Putamen (tissue), 1 donor: ENCODE measurements at regions not wholly inside any gene's neighbourhood (a gene's known extent, or its start where the extent isn't known, plus 50 kb on each side); places are given as distances from the start of the nearest gene placed in this dataset.
"Not testable (repeated sequence)": the region's sequence is repeated elsewhere in the genome, so short reads cannot be mapped to it uniquely, and the experiment has no call there.

Source experiments
- DNase-seq: peaks from one replicate; pipeline ENCODE4 v3.0.0-alpha.2; 2016; ENCODE audit warnings: low spot score

DNA sequence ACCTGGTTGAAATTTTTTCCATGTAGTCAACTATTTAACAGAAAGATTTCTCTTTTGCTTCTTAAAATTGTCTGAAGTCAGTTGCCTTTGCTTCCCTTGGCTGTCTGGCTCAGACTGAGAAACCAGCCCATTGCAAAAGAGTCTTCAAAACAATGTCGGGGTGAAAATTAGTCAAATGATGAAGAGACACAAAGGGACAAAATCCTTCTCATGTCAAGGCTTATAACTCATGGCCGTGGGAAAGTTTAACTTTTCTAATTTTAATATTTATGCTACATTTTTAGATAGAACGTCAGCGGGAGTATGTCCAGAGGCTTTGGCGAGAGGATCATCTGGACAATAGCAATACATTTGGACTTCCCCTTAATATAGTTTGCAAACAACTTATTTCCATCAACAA is 127.2 kb downstream of the CD164 start:
- no peak for DNase-seq

DNA sequence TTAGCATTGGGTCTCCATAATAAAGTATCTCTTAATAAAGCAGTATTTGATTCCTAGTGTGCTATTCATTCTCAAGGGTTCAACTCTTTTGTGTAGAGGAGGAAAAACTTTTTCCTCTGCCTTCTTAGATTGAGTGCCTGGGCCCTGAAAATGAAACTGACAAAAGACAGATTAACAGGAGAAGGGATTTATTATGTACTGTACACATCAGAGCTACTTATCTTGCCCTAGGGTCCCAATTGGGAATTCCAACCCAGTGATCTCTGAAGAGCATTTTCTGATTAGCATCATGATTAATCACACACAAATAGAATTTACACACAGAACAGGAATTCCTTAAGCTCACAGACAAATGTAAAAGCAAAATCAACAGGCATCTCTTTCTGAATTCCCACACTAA is 128.9 kb downstream of the CD164 start:
- DNase-seq, result no peak

DNA sequence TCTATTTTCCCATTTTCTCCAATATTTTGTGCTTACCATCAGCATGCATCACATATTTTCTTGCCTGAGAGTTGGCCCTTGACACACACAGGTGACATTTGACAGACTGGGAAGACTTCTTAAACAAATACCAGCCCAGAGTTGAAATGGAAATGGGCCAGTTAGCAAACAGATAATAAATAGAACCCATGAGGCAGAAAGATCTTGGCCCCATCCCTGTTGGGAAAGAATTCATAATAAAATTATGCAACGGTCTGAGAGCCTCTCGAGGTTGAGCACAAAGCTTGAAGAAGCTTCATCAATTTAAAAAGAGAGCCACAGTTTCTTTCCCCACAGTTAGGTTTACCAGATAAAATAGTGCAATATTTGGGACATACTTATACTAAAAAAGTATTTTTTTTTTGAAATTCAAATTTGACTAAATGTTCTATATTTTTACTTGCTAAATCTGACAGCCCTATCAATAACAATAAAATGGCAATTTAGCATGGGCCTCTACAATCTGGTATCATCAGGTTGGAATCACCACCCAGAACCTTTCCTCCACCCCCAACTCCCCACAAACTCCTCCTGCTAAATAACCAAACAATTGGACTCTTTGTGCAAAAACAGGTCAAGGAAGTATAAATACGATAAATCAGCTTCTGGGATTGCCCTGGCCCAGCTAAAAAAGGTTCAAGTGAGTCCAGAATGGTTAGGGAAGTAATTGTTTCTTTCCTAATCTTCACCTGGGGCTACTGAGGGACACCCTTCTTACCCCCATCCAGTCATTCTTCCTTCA is 129.8 kb downstream of the CD164 start:
- no peak for DNase-seq

DNA sequence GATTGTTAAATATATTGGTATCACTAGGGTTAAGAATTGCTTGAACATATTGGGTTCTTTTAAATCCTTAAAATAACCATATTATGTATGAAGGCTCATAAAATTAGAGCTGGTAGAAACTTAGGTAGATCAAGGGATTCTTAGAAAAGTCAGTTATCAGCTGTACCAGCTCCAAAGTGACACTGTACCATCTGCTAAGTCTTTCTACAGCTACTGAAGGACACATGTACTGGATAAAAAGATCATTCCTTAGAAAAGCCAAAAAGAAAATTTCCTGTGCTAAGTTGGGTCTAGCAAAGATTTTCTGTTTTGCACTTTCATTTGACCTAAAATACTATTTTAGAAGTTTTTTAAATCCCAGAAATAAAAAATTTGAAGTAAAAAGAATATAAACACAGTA is 130.4 kb downstream of the CD164 start:
- DNase-seq, result no peak

DNA sequence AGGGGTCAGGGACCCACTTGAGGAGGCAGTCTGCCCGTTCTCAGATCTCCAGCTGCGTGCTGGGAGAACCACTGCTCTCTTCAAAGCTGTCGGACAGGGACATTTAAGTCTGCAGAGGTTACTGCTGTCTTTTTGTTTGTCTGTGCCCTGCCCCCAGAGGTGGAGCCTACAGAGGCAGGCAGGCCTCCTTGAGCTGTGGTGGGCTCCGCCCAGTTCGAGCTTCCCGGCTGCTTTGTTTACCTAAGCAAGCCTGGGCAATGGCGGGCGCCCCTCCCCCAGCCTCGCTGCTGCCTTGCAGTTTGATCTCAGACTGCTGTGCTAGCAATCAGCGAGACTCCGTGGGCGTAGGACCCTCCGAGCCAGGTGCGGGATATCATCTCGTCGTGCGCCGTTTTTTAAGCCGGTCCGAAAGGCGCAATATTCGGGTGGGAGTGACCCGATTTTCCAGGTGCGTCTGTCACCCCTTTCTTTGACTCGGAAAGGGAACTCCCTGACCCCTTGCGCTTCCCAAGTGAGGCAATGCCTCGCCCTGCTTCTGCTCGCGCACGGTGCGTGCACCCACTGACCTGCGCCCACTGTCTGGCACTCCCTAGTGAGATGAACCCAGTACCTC is 131.6 kb downstream of the CD164 start:
- DNase-seq, result not testable (repeated sequence)

DNA sequence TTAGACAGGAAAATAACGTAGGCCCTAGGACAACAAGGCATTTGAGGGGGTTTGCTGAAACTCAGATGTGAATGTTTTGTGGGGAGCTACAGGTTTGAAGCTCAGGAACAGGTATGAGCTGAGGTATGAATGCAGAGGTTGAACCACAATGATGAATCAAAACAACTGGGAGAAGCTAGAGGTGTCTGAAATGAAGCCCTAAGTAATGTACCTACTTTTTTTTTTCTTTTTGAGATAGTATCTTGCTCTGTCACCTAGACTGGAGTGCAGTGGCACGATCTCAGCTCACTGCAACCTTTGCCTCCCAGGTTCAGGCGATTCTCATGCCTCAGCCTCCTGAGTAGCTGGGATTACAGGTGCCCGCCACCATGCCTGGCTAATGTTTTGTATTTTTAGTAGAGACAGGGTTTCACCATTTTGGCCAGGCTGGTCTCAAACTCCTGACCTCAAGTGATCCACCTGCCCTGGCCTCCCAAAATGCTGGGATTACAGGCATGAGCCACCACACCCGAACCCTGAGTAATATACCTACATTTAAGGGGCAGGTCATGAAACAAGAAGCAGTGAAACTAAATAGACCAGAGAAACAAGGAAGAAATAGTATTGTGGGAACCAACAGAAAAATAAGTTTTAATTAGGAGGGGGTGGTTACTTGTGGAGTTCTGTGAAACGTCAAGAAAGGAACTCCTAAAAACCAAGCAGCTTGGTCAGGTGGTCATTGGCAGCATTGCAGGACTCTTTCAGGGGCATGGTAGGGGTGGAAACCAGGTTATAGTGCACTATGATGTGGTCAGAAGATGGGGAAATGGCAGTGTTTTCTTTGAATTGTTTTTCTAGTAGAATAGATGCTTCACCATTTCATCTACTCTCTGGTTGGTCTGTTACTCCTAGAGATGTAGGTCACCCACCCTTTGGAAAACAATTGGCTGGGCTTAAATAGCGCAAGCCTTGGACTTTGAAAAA is 138.1 kb downstream of the CD164 start:
- no peak for DNase-seq

DNA sequence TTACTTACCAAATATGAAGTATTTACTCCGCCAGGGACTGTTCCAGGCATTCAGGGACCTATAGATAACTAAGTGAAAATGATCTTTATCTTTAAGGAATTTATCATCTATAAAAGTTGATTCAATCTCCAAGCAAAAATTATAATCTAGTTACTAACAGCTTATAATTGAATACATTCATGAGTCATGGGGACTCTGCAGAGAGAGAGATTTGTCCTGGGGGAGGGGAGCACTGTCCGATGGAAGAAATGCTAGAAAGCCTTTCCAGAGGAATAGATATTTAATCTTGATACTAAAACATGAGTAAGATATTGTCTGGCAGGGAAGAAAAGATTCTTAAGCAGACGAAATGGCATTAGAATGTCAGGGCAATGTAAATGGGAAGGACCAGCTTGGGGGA is 139.3 kb downstream of the CD164 start:
- DNase-seq, result no peak

DNA sequence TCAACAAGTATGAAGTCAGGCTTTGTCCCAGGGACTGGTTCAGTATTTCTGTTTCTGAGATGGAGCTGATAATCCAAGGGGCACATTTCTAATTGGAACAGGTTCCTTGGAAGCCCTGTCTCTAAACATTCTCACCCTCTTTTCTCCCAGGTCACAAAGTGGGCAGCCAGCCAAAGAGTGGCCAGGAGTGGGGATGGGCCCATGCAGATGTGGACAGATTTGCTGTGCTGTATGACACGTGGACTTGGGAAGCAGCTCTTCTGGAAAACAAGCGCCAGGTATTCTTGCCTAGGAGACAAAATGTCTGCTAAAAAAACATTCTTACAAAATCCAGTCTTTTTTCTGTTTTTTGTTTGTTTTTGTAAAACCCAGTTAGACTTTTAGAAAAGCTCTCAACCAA is 140.2 kb downstream of the CD164 start:
- no peak for DNase-seq

DNA sequence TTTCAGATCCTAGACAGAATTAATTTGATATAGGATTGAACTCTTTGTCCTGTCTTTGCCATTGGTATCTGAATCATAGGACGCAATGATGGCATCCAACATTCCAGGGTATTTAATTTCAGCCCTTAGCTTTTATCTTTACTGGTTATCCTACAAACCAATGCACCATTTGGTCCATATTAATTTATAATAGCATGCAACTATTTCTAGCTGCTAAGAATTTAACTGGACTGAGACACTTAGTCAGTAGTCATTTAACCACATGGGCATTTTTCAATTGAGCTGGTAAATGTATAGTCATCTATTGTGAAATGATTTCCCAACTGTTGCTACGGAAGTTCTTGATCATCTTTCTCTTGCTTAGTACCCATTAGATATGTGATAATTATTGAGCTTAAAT is 141.1 kb downstream of the CD164 start:
- DNase-seq, result no peak

DNA sequence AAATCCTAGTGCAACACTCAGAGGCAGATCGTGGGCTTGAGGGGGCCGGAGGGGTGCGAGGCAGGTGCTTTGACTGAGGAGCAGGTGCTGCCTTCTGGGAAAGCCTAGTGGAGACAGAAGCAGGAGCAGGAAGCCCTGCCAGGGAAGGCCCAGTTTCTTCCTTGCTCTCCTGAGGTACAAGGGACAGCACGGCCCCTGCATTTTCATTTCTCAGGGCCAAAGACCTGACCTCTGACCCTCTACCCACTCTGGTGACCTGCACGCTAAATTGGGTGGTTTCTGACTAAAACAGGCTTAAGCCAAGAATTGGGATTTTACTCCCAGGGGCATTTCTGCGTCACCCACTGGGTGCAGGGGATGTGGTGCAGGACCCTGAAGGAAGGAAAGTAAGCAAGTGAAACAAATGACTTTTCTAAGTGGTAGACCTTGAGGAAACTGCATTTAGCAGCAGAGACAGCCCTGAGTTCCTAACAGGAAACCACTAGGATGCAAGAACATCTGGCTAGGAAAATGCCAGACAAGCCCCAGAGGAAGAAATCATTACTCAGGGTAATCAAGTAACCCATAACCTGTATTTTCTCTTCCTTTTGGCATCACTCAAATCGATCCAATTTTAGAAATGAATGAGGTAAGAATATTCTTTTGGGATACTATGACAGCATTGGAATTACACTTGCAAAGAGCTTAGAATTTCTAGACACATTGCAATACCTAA is 141.7 kb downstream of the CD164 start:
- no peak for DNase-seq

DNA sequence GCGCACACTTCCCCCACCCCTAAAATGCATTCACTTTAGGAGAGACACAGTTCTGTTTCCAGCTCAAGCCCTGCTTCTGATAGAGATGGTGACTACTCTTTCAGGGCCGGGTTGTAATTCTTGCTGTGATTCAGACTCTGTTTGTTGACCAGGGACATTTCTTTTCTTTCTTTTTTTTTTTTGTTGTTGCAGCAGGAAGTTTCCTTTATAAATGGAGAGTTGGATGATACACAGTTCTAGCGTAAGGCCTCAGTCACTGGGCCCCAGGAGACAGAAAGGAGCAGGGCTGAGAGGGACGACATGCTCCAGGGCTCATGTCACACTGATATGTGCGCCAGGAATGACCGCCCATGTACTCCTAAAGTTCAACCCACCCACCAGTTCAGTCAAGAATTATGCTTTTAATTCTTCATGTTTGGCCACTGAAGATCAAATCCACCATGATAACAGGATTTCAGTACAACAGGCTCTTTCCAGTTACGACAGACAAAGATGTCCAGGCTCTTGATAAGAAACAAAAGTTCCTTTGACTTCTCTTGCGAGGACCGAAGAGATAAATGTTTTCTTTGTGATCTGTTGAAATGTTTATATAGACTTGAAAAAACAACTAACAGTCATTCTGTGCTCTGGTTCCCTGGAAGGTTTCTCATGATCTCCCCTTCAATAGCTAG is 142.5 kb downstream of the CD164 start:
- peak; percentile 9 for DNase-seq

DNA sequence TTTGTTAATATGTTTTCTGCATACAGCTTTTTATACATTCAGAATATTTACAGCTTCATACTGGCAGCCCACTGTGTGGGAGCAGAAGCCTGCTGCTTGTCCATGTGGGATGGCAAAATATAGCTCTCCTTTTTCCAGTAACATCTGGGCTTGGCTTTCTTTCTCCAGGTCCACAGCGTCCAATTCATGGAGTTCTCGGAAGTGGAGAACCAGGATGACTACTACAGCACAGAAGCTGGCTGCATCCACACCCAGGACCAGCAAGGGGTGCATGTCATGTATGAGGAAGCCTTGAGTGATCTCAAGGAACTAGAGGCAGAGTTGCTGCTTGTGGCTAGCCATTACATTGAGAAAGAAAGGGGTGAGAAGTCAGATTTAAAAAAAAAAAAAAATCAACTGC is 143.1 kb downstream of the CD164 start:
- no peak for DNase-seq

DNA sequence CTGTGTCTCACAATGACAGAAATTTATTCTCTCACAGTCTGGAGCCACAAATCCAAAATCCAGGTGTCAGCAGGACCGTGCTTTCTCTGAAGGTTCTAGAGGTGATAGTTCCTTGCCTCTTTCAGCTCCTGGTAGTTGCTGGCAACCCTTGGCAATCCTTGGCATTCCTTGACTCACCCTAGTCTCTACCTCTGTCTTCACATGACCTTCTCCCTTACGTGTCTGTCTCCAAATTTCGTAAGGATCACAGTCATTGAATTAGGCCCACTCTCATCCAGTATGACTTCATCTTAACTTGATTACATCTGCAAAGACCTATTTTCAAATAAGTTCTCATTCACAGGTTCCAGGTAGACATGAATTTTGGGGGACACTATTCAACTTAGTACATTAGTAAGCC is 143.1 kb downstream of the CEP57L1 start:
- DNase-seq, result no peak

DNA sequence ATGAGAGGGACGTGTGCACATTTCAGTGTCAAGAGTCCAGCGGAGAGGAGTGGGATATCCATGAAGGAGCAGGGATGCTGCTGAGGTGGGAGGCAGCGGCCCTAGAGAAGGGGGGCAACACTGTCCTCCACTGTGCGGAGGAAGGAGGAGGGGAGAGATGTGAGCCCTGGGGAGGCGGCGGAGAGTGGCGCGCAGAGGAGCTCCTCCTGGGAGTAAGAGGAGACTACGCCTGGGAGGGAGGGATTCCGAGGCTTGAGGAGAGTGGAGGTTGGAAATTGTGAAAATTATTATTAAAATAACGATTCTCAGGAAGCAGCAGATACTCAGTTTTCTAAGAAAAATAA is 142.7 kb downstream of the CEP57L1 start:
- no peak for DNase-seq

DNA sequence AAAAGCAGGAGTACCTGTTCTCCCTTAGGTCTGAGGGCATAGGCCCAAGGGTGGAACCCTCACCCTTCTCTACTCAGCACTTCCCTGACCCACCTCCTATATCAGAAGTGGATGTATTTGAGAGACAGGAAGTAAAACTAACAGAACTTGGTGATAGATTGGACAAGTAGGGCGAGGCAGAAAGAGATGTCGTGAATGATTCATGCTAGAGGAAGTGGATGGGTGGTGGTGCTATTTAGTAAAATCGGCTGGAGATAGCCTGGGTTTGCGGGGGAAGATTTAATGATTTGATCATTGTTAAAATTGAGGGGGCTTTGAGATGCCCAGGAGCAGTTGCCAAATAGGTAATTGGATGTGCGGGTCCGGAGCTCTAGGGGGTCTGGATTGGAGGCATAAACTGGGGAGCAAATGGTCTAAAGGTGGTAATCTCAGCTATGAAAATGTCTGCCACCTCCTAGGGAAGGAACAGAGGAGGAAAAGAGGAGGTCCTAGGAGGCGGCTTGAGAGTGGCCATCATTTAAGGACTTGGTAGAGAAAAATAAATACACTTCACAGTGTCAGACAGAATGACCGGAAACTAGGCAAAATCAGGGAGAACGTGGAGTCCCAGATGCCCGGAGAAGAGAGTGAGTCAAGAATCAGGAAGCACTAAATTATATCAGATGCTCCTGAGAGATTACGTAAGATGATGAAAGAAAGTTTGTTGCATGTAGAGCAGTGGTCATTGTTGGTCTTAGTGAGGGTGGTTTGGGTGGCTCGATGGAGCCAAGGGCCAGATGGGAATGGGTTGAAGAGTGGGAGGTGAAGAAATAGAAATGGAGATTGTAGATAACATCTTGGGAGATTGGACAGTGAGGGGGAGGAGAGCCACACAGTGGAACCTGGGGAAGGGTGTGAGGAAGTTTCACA is 142.0 kb downstream of the CEP57L1 start:
- DNase-seq, result no peak

DNA sequence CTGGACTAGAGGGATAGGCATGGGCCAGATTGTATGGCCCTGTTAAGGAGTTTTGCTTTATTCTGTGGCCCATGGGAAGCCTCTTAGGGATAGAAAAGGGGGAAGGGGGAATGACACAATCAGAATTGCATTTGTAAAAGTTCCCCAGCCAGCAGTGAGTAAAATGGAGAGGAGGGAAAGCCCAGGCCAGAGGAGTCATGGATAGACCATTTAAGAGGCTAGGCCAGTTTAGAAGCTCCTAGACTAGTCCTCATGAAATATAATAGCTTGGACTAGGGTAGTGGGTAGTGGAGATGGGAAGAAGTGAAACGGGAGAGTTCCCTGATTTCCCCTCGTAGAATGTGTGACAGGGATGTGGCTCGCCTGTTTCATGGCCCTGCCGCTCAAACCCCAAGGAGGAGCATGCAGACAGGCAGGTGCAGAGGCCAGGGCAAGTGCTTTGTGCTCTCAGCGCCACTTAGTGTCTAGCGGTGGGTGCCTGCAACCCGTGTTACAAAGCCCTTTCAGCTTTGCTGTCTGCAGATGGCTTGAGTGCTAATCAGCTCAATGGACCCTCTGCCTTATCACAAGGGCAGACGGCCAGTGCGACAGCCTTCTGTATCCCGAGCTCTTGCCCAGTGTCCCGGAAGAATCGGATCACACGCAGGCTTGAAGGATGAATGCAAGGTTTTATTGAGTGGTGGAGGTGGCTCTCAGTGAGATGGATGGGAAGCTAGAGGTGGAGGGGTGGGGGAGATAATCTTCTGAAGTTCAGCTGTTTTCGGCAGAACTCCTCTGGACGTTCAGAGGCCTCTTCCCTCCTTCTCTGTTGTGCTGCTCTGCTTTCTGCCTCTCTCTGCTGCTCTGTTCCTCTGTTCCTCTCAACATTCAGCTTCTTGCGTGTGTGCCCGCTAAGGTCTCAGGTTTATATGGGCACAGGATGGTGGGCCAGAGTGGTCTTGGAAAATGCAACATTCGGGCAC is 141.1 kb downstream of the CEP57L1 start:
- peak; percentile 23 for DNase-seq

DNA sequence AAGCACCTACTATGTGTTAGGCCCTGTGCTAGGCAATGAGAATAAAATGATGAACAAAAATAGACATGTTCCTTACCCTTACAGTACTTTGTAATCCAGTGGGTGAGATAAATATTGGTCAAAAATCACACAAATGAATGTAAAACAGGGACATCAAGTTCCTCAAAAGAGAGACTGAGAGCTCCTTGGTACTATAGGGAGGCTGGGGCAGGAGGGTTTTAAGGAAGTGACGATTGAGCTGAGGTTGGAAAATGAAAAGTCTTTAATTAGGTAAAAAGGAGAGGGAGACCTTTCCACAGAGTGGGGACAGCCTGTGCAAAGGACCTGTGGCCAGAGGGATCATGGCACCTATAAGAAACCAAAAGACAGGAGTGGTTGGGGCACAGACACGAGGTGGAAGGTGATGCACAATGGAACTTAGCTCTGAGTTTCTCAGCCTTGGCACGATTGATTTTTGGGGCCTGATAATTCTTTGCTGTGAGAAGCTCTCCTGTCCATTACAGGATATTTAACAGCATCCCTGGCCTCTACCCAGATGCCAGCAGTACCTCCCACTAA is 140.3 kb downstream of the CEP57L1 start:
- DNase-seq, result no peak

DNA sequence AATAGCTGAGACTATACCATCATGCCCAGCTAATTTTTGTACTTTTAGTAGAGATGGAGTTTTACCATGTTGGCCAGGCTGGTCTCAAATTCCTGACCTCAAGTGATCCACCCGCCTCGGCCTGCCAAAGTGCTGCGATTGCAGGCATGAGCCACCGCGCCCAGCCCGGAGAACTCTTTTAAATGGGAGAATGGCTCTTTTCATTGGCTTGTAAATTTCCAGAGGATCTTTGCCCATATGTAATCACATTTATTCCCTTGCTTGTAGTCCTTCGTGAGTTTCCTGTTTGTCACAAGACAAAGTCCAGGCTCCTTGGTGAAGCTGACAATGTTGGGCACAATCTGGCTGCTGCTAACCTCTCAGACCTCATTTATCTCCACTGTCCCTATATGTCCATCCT is 135.1 kb downstream of the CEP57L1 start:
- no peak for DNase-seq

DNA sequence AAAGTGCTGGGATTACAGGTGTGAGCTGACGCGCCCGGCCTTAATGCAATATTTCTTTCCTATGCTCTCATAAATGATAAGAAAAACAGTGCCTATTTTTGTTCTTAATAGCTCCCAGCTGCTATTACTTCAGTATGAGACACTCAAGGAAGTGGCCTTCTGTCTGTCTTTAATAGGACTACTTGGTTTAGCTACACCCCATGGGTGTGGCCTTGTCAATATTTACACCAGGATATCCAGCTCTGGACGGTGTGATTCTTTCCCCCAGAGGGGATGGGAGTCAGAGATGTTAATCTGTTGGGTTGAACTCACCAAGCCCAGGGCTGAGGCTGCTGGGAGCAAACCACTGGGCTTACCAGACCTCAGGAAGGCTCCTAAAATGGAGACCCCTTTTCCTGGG is 134.2 kb downstream of the CEP57L1 start:
- DNase-seq, result no peak
